ENCODE measurements at regions not wholly inside any gene's neighbourhood (a gene's known extent, or its start where the extent isn't known, plus 50 kb on each side); places are given as distances from the start of the nearest gene placed in this dataset.

- no peak for TF ChIP-seq TAF1 (IDR thresholded peaks at IDR 0.05; ENCODE audit: low read depth)
- no peak for TF ChIP-seq EGR1 (IDR thresholded peaks at IDR 0.05)
- TF ChIP-seq REST (IDR thresholded peaks at IDR 0.05; ENCODE audit: low read depth) = no peak
- no peak for TF ChIP-seq CEBPB (IDR thresholded peaks at IDR 0.05)
- no peak for TF ChIP-seq MAX (IDR thresholded peaks at IDR 0.05)
- TF ChIP-seq RAD21 (IDR thresholded peaks at IDR 0.05; ENCODE audit: low read depth) = no peak
- no peak for TF ChIP-seq TCF12 (IDR thresholded peaks at IDR 0.05; ENCODE audit: low read depth)
Observed at GRCh38 chr4:71136071-71136470, 142.6 kb downstream of the DCK start.

GRCh38 chr4:71138007-71138615 lies 144.7 kb downstream of the DCK start:
- no peak for TF ChIP-seq NFIC (IDR thresholded peaks at IDR 0.05)
- TF ChIP-seq MAX (IDR thresholded peaks at IDR 0.05) = no peak
- no peak for TF ChIP-seq FOXM1 (IDR thresholded peaks at IDR 0.05; ENCODE audit: borderline replicate concordance, low read depth)
- TF ChIP-seq TEAD4 (IDR thresholded peaks at IDR 0.05) = no peak
- no peak for TF ChIP-seq CREB1 (IDR thresholded peaks at IDR 0.05; ENCODE audit: low read depth)

GRCh38 chr4:71140563-71140962 lies 147.1 kb downstream of the DCK start:
- no peak for TF ChIP-seq FOXM1 (IDR thresholded peaks at IDR 0.05; ENCODE audit: borderline replicate concordance, low read depth)
- no peak for TF ChIP-seq TEAD4 (IDR thresholded peaks at IDR 0.05)
- no peak for TF ChIP-seq TCF12 (IDR thresholded peaks at IDR 0.05; ENCODE audit: low read depth)
- TF ChIP-seq EGR1 (IDR thresholded peaks at IDR 0.05) = no peak
- no peak for TF ChIP-seq REST (IDR thresholded peaks at IDR 0.05; ENCODE audit: low read depth)
- no peak for TF ChIP-seq NFIC (IDR thresholded peaks at IDR 0.05)
- TF ChIP-seq TAF1 (IDR thresholded peaks at IDR 0.05; ENCODE audit: low read depth) = no peak
- no peak for TF ChIP-seq MAX (IDR thresholded peaks at IDR 0.05)
- TF ChIP-seq USF1 (IDR thresholded peaks at IDR 0.05) = no peak
- no peak for TF ChIP-seq YY1 (IDR thresholded peaks at IDR 0.05; ENCODE audit: low read depth)
- no peak for TF ChIP-seq CREB1 (IDR thresholded peaks at IDR 0.05; ENCODE audit: low read depth)
- TF ChIP-seq RAD21 (IDR thresholded peaks at IDR 0.05; ENCODE audit: low read depth) = no peak
- no peak for TF ChIP-seq CEBPB (IDR thresholded peaks at IDR 0.05)

- TF ChIP-seq USF1 (IDR thresholded peaks at IDR 0.05) = no peak
- TF ChIP-seq CREB1 (IDR thresholded peaks at IDR 0.05; ENCODE audit: low read depth) = no peak
- no peak for TF ChIP-seq TAF1 (IDR thresholded peaks at IDR 0.05; ENCODE audit: low read depth)
- TF ChIP-seq TEAD4 (IDR thresholded peaks at IDR 0.05) = no peak
- no peak for TF ChIP-seq ZBTB7A (IDR thresholded peaks at IDR 0.05; ENCODE audit: low read depth)
- TF ChIP-seq CEBPB (IDR thresholded peaks at IDR 0.05) = no peak
- TF ChIP-seq YY1 (IDR thresholded peaks at IDR 0.05; ENCODE audit: low read depth) = no peak
- TF ChIP-seq TCF12 (IDR thresholded peaks at IDR 0.05; ENCODE audit: low read depth) = no peak
- TF ChIP-seq REST (IDR thresholded peaks at IDR 0.05; ENCODE audit: low read depth) = no peak
- no peak for TF ChIP-seq FOXM1 (IDR thresholded peaks at IDR 0.05; ENCODE audit: borderline replicate concordance, low read depth)
- TF ChIP-seq MAX (IDR thresholded peaks at IDR 0.05) = no peak
- TF ChIP-seq NFIC (IDR thresholded peaks at IDR 0.05) = no peak
- no peak for TF ChIP-seq EP300 (IDR thresholded peaks at IDR 0.05; ENCODE audit: borderline replicate concordance)
- TF ChIP-seq RAD21 (IDR thresholded peaks at IDR 0.05; ENCODE audit: low read depth) = no peak
Observed at GRCh38 chr4:71141125-71141524, 147.7 kb downstream of the DCK start.
